ENCODE measurements at regions not wholly inside any gene's neighbourhood (a gene's known extent, or its start where the extent isn't known, plus 50 kb on each side); places are given as distances from the start of the nearest gene placed in this dataset.

DNA sequence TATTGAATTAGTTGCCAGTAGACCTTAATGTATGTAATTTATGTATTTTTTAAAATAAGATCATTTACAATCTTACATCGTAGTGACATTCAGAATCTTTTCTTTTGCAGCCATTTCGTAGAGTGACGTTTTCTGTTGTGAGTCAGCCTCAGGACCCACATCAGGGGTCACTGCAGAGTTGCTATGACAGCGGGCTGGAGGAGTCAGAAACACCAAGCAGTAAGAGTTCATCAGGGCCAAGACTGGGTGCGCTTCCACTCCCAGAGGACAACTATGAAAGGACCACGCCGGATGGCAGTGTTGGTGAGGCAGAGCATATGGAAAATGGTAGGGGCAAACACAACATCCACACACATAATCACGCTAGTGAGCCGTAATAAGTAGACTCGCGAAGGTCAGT lies 199.9 kb downstream of the PCDH7 start:
- TF ChIP-seq POLR2A (IDR thresholded peaks at IDR 0.05; ENCODE audit: low read depth) = no peak
- no peak for TF ChIP-seq CTCF (IDR thresholded peaks at IDR 0.05)
- TF ChIP-seq POLR2AphosphoS5 (IDR thresholded peaks at IDR 0.05) = no peak
- no peak for TF ChIP-seq EP300 (IDR thresholded peaks at IDR 0.05)
